OCI-LY3 (cell line): ENCODE measurements at regions not wholly inside any gene's neighbourhood (a gene's known extent, or its start where the extent isn't known, plus 50 kb on each side); places are given as distances from the start of the nearest gene placed in this dataset.

Experiments
- CTCF ChIP-seq: fragments of 200-600, 300-600 bp; sonication (generic); IDR thresholded peaks from 2 replicates; pipeline ENCODE4 v1.5.1; 2014; ENCODE audit warnings: antibody characterized with exemption, low read length, low read depth
- EZH2phosphoT487 ChIP-seq: fragments of 200-600 bp; shearing (Covaris generic); IDR thresholded peaks from 2 replicates; pipeline ENCODE4 v1.6.1; 2018; ENCODE audit warnings: antibody characterized with exemption, mixed run types, low read depth

- TF ChIP-seq CTCF (no peak), EZH2phosphoT487 (no peak)
Observed at GRCh38 chr10:9449530-9449929, 1395.0 kb downstream of the GATA3 start.
